HepG2 (cell line): ENCODE measurements at regions not wholly inside any gene's neighbourhood (a gene's known extent, or its start where the extent isn't known, plus 50 kb on each side); places are given as distances from the start of the nearest gene placed in this dataset.

Experiments
- MTA1 ChIP-seq: sonication (generic); formaldehyde crosslinking; IDR thresholded peaks from 2 replicates; pipeline ENCODE4 v1.4.0; 2020; ENCODE audit warnings: missing genetic modification reagents, mild to moderate bottlenecking, borderline replicate concordance
- SRSF4 ChIP-seq: fragments of 200-400 bp; formaldehyde crosslinking; IDR thresholded peaks from one replicate; pipeline ENCODE4 v1.6.1; 2018; ENCODE audit warnings: mild to moderate bottlenecking, low read depth, low read length, moderate library complexity; ENCODE audit not compliant: poor library complexity, severe bottlenecking
- ZFP62 ChIP-seq: sonication (generic); formaldehyde crosslinking; IDR thresholded peaks from 2 replicates; pipeline ENCODE4 v1.4.0; 2020; ENCODE audit warnings: missing genetic modification reagents
- TF ChIP-seq, protein P1 (sequence below): sonication (generic); formaldehyde crosslinking; IDR thresholded peaks from 2 replicates; pipeline ENCODE4 v1.4.0; 2020; ENCODE audit warnings: missing genetic modification reagents, mild to moderate bottlenecking, borderline replicate concordance
- TF ChIP-seq, protein P2 (sequence below): sonication (generic); formaldehyde crosslinking; IDR thresholded peaks from 2 replicates; pipeline ENCODE4 v1.4.0; 2020; ENCODE audit warnings: missing genetic modification reagents

DNA sequence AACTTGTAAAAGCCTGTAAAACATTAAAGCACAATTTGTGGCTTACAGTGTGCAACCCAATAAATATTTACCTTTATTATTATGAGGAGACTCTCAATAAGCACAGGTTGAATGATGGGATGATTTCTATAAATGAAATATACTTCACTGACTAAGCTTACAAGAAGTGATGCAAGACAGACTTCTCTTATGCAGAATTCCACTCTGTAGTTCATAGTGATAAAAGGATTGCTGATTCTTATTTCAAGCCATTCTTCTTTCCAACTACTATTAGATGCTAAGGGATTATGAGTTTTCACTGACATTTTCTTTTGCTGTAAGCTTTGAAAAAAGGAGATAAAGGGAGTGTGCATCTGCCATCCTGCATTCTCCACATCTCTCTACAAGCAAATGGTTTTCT, 149.0 kb upstream of the ARG1 start (continued):
- TF ChIP-seq, protein P1, sequence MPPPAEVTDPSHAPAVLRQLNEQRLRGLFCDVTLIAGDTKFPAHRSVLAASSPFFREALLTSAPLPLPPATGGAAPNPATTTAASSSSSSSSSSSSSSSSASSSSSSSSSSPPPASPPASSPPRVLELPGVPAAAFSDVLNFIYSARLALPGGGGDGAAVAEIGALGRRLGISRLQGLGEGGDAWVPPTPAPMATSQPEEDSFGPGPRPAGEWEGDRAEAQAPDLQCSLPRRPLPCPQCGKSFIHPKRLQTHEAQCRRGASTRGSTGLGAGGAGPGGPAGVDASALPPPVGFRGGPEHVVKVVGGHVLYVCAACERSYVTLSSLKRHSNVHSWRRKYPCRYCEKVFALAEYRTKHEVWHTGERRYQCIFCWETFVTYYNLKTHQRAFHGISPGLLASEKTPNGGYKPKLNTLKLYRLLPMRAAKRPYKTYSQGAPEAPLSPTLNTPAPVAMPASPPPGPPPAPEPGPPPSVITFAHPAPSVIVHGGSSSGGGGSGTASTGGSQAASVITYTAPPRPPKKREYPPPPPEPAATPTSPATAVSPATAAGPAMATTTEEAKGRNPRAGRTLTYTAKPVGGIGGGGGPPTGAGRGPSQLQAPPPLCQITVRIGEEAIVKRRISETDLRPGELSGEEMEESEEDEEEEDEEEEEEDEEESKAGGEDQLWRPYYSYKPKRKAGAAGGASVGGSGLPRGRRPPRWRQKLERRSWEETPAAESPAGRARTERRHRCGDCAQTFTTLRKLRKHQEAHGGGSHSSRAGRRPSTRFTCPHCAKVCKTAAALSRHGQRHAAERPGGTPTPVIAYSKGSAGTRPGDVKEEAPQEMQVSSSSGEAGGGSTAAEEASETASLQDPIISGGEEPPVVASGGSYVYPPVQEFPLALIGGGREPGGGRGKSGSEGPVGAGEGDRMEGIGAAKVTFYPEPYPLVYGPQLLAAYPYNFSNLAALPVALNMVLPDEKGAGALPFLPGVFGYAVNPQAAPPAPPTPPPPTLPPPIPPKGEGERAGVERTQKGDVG (CRISPR knock-in tag) = no peak
- TF ChIP-seq ZFP62 (CRISPR knock-in tag) = no peak
- TF ChIP-seq MTA1 = no peak
- TF ChIP-seq, protein P2, sequence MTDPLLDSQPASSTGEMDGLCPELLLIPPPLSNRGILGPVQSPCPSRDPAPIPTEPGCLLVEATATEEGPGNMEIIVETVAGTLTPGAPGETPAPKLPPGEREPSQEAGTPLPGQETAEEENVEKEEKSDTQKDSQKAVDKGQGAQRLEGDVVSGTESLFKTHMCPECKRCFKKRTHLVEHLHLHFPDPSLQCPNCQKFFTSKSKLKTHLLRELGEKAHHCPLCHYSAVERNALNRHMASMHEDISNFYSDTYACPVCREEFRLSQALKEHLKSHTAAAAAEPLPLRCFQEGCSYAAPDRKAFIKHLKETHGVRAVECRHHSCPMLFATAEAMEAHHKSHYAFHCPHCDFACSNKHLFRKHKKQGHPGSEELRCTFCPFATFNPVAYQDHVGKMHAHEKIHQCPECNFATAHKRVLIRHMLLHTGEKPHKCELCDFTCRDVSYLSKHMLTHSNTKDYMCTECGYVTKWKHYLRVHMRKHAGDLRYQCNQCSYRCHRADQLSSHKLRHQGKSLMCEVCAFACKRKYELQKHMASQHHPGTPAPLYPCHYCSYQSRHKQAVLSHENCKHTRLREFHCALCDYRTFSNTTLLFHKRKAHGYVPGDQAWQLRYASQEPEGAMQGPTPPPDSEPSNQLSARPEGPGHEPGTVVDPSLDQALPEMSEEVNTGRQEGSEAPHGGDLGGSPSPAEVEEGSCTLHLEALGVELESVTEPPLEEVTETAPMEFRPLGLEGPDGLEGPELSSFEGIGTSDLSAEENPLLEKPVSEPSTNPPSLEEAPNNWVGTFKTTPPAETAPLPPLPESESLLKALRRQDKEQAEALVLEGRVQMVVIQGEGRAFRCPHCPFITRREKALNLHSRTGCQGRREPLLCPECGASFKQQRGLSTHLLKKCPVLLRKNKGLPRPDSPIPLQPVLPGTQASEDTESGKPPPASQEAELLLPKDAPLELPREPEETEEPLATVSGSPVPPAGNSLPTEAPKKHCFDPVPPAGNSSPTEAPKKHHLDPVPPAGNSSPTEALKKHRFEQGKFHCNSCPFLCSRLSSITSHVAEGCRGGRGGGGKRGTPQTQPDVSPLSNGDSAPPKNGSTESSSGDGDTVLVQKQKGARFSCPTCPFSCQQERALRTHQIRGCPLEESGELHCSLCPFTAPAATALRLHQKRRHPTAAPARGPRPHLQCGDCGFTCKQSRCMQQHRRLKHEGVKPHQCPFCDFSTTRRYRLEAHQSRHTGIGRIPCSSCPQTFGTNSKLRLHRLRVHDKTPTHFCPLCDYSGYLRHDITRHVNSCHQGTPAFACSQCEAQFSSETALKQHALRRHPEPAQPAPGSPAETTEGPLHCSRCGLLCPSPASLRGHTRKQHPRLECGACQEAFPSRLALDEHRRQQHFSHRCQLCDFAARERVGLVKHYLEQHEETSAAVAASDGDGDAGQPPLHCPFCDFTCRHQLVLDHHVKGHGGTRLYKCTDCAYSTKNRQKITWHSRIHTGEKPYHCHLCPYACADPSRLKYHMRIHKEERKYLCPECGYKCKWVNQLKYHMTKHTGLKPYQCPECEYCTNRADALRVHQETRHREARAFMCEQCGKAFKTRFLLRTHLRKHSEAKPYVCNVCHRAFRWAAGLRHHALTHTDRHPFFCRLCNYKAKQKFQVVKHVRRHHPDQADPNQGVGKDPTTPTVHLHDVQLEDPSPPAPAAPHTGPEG (CRISPR knock-in tag) = no peak
- no peak for TF ChIP-seq SRSF4
